ENCODE measurements at regions not wholly inside any gene's neighbourhood (a gene's known extent, or its start where the extent isn't known, plus 50 kb on each side); places are given as distances from the start of the nearest gene placed in this dataset.

DNA sequence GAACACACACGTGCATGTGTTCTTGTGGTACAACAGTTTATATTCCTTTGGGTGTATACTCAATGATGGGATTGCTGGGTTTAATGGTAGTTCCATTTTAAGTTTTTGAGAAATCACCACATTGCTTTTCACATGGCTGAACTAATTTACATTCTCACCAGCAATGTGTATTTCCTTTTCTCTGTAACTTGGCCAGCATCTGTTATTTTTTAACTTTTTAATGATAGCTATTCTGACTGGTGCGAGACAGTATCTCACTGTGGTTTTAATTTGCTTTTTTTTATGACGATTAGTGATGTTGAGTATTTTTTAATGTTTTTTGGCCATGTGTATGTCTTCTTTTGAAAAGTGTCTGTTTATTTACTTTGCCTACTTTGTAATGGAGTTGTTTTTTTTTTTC is 256.6 kb downstream of the ZWINT start:
- no peak for TF ChIP-seq ZNF8 (CRISPR knock-in tag; IDR thresholded peaks at IDR 0.05)
- TF ChIP-seq RARB (CRISPR knock-in tag; IDR thresholded peaks at IDR 0.05), result no peak
- TF ChIP-seq ZNF70 (CRISPR knock-in tag; IDR thresholded peaks at IDR 0.05), result no peak
- TF ChIP-seq, protein P1, sequence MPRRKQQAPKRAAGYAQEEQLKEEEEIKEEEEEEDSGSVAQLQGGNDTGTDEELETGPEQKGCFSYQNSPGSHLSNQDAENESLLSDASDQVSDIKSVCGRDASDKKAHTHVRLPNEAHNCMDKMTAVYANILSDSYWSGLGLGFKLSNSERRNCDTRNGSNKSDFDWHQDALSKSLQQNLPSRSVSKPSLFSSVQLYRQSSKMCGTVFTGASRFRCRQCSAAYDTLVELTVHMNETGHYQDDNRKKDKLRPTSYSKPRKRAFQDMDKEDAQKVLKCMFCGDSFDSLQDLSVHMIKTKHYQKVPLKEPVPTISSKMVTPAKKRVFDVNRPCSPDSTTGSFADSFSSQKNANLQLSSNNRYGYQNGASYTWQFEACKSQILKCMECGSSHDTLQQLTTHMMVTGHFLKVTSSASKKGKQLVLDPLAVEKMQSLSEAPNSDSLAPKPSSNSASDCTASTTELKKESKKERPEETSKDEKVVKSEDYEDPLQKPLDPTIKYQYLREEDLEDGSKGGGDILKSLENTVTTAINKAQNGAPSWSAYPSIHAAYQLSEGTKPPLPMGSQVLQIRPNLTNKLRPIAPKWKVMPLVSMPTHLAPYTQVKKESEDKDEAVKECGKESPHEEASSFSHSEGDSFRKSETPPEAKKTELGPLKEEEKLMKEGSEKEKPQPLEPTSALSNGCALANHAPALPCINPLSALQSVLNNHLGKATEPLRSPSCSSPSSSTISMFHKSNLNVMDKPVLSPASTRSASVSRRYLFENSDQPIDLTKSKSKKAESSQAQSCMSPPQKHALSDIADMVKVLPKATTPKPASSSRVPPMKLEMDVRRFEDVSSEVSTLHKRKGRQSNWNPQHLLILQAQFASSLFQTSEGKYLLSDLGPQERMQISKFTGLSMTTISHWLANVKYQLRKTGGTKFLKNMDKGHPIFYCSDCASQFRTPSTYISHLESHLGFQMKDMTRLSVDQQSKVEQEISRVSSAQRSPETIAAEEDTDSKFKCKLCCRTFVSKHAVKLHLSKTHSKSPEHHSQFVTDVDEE (CRISPR knock-in tag; IDR thresholded peaks at IDR 0.05), result no peak
- no peak for TF ChIP-seq ZC3H10 (CRISPR knock-in tag; IDR thresholded peaks at IDR 0.05)
- no peak for TF ChIP-seq ZNF565 (CRISPR knock-in tag; conservative IDR thresholded peaks at IDR 0.05; ENCODE audit: low read depth)
- no peak for TF ChIP-seq OSR1 (CRISPR knock-in tag; IDR thresholded peaks at IDR 0.05)
- no peak for TF ChIP-seq TCF4 (CRISPR knock-in tag; IDR thresholded peaks at IDR 0.05; ENCODE audit: borderline replicate concordance)
- TF ChIP-seq, protein P2, sequence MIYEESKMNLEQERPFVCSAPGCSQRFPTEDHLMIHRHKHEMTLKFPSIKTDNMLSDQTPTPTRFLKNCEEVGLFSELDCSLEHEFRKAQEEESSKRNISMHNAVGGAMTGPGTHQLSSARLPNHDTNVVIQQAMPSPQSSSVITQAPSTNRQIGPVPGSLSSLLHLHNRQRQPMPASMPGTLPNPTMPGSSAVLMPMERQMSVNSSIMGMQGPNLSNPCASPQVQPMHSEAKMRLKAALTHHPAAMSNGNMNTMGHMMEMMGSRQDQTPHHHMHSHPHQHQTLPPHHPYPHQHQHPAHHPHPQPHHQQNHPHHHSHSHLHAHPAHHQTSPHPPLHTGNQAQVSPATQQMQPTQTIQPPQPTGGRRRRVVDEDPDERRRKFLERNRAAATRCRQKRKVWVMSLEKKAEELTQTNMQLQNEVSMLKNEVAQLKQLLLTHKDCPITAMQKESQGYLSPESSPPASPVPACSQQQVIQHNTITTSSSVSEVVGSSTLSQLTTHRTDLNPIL (CRISPR knock-in tag; IDR thresholded peaks at IDR 0.05; ENCODE audit: low read depth), result no peak
- ATAC-seq, result no peak

DNA sequence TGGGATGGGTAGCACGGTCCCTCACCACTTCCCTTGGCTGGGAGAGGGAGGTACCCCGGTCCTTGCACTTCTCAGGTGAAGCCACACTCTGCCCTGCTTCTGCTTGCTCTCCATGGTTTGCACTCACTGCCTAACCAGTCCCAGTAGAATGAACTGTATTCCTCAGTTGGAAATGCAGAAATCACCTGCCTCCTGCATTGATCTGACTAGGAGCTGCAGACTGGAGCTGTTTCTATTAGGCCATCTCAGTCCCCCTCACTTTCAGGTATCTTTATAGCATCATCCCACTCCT is 264.9 kb downstream of the ZWINT start:
- ATAC-seq, result no peak
- TF ChIP-seq, protein P3, sequence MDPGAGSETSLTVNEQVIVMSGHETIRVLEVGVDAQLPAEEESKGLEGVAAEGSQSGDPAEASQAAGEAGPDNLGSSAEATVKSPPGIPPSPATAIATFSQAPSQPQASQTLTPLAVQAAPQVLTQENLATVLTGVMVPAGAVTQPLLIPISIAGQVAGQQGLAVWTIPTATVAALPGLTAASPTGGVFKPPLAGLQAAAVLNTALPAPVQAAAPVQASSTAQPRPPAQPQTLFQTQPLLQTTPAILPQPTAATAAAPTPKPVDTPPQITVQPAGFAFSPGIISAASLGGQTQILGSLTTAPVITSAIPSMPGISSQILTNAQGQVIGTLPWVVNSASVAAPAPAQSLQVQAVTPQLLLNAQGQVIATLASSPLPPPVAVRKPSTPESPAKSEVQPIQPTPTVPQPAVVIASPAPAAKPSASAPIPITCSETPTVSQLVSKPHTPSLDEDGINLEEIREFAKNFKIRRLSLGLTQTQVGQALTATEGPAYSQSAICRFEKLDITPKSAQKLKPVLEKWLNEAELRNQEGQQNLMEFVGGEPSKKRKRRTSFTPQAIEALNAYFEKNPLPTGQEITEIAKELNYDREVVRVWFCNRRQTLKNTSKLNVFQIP (CRISPR knock-in tag; IDR thresholded peaks at IDR 0.05; ENCODE audit: borderline replicate concordance, low read depth), result no peak
- TF ChIP-seq ZNF8 (CRISPR knock-in tag; IDR thresholded peaks at IDR 0.05), result no peak
- TF ChIP-seq, protein P4, sequence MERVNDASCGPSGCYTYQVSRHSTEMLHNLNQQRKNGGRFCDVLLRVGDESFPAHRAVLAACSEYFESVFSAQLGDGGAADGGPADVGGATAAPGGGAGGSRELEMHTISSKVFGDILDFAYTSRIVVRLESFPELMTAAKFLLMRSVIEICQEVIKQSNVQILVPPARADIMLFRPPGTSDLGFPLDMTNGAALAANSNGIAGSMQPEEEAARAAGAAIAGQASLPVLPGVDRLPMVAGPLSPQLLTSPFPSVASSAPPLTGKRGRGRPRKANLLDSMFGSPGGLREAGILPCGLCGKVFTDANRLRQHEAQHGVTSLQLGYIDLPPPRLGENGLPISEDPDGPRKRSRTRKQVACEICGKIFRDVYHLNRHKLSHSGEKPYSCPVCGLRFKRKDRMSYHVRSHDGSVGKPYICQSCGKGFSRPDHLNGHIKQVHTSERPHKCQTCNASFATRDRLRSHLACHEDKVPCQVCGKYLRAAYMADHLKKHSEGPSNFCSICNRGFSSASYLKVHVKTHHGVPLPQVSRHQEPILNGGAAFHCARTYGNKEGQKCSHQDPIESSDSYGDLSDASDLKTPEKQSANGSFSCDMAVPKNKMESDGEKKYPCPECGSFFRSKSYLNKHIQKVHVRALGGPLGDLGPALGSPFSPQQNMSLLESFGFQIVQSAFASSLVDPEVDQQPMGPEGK (CRISPR knock-in tag; IDR thresholded peaks at IDR 0.05; ENCODE audit: borderline replicate concordance), result no peak
- TF ChIP-seq ESRRG (CRISPR knock-in tag; IDR thresholded peaks at IDR 0.05), result no peak
- no peak for TF ChIP-seq CSDC2 (CRISPR knock-in tag; IDR thresholded peaks at IDR 0.05)
- no peak for TF ChIP-seq ZFP3 (CRISPR knock-in tag; IDR thresholded peaks at IDR 0.05)
- no peak for TF ChIP-seq RARB (CRISPR knock-in tag; IDR thresholded peaks at IDR 0.05)
- no peak for TF ChIP-seq ZNF70 (CRISPR knock-in tag; IDR thresholded peaks at IDR 0.05)
- TF ChIP-seq PPARA (CRISPR knock-in tag; IDR thresholded peaks at IDR 0.05; ENCODE audit: borderline replicate concordance), result no peak
- TF ChIP-seq, protein P2 (CRISPR knock-in tag; IDR thresholded peaks at IDR 0.05; ENCODE audit: low read depth), result no peak
- TF ChIP-seq ZNF565 (CRISPR knock-in tag; conservative IDR thresholded peaks at IDR 0.05; ENCODE audit: low read depth), result no peak
- TF ChIP-seq TOX (CRISPR knock-in tag; IDR thresholded peaks at IDR 0.05; ENCODE audit: borderline replicate concordance), result no peak
- TF ChIP-seq ISL1 (CRISPR knock-in tag; IDR thresholded peaks at IDR 0.05), result no peak
- TF ChIP-seq, protein P5, sequence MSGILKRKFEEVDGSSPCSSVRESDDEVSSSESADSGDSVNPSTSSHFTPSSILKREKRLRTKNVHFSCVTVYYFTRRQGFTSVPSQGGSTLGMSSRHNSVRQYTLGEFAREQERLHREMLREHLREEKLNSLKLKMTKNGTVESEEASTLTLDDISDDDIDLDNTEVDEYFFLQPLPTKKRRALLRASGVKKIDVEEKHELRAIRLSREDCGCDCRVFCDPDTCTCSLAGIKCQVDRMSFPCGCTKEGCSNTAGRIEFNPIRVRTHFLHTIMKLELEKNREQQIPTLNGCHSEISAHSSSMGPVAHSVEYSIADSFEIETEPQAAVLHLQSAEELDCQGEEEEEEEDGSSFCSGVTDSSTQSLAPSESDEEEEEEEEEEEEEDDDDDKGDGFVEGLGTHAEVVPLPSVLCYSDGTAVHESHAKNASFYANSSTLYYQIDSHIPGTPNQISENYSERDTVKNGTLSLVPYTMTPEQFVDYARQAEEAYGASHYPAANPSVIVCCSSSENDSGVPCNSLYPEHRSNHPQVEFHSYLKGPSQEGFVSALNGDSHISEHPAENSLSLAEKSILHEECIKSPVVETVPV (CRISPR knock-in tag; IDR thresholded peaks at IDR 0.05), result no peak
- TF ChIP-seq, protein P1 (CRISPR knock-in tag; IDR thresholded peaks at IDR 0.05), result no peak
- TF ChIP-seq GLIS3 (CRISPR knock-in tag; IDR thresholded peaks at IDR 0.05), result no peak
- TF ChIP-seq SNAI2 (CRISPR knock-in tag; IDR thresholded peaks at IDR 0.05), result no peak
- TF ChIP-seq TCF4 (CRISPR knock-in tag; IDR thresholded peaks at IDR 0.05; ENCODE audit: borderline replicate concordance), result no peak
- no peak for TF ChIP-seq ARNTL (CRISPR knock-in tag; IDR thresholded peaks at IDR 0.05; ENCODE audit: borderline replicate concordance, low read depth)
- no peak for TF ChIP-seq ZC3H10 (CRISPR knock-in tag; IDR thresholded peaks at IDR 0.05)
